K562 (cell line): ENCODE measurements at regions not wholly inside any gene's neighbourhood (a gene's known extent, or its start where the extent isn't known, plus 50 kb on each side); places are given as distances from the start of the nearest gene placed in this dataset.
A peak's percentile ranks its signal among the peaks of the same experiment; 100 is the strongest.

Source experiments
- ATAC-seq: fragments of 200-7000 bp; cut with Tn5 transposase; 3 replicates; pipeline ENCODE4 v1.9.1; 2020; ENCODE audit warnings: moderate library complexity
- BruUV-seq: library from RNA; stranded (reverse); fragments of 400-500 nt; replicated peaks from 2 replicates; lab custom pipeline; 2021; lab: Mats Ljungman, UMichigan
- CTCF ChIA-PET: fragments of 300-600 bp; formaldehyde crosslinking; extraction: SDS; loops from one replicate; lab custom pipeline; 2021; ENCODE audit warnings: low intra/inter-chr PET ratio; lab: Yijun Ruan, JAX
- POLR2A ChIA-PET: fragments of 300-600, 350-650 bp; sonication (Branson Sonifier 250); formaldehyde crosslinking; extraction: SDS; loops from one replicate; lab custom pipeline; 2021; ENCODE audit warnings: antibody characterized with exemption, inconsistent platforms; lab: Yijun Ruan, JAX
- DNase-seq, 4 experiments: peaks; one replicate each; pipeline versions ENCODE4 v3.0.0 to v3.0.0-alpha.2; 2011 to 2018; ENCODE audit warnings: low spot score in 3 of 4, mixed read lengths in 3 of 4; ENCODE audit errors: extremely low read depth in 1 of 4
- FAIRE-seq: peaks from 2 replicates; lab custom pipeline; 2011; peaks lifted over from hg19 to GRCh38; lab: Jason Lieb, UNC
- H2AFZ ChIP-seq: 2 replicates; pipeline ENCODE4 v1.6.0; 2011; ENCODE audit warnings: low read depth, low read length, control low read depth, inconsistent platforms
- H3K27ac ChIP-seq: fragments of 200-600 bp; 3 replicates; pipeline ENCODE4 v1.8.0; 2011; ENCODE audit warnings: low read depth, mild to moderate bottlenecking, control low read depth, inconsistent platforms, low read length, moderate library complexity, mixed read lengths; ENCODE audit errors: extremely low read depth
- H3K27me3 ChIP-seq, 2 experiments: fragments of 300-600 bp in 1 of 2; 2 replicates in 1 of 2; 3 replicates in 1 of 2; pipeline versions ENCODE4 v1.6.0 to v1.8.0; 2011; ENCODE audit warnings: inconsistent platforms in 2 of 2, low read length in 2 of 2, mild to moderate bottlenecking in 1 of 2, mixed read lengths in 1 of 2, moderate library complexity in 1 of 2; ENCODE audit not compliant: control insufficient read depth in 2 of 2, insufficient read depth in 2 of 2
- H3K36me3 ChIP-seq: fragments of 300-600 bp; 3 replicates; pipeline ENCODE4 v1.8.0; 2011; ENCODE audit warnings: mild to moderate bottlenecking, low read length, inconsistent platforms; ENCODE audit not compliant: control insufficient read depth, insufficient read depth
- H3K4me1 ChIP-seq, 2 experiments: fragments of 200-600 bp in 1 of 2; replicated peaks in 1 of 2; 2 replicates in 1 of 2; 3 replicates in 1 of 2; pipeline versions ENCODE4 v1.5.1 to v1.8.0; 2011; ENCODE audit warnings: inconsistent platforms in 2 of 2, low read length in 2 of 2, mild to moderate bottlenecking in 1 of 2, mixed read lengths in 1 of 2, moderate library complexity in 1 of 2; ENCODE audit not compliant: control insufficient read depth in 2 of 2, insufficient read depth in 2 of 2
- H3K4me2 ChIP-seq: 2 replicates; pipeline ENCODE4 v1.6.1; 2011; ENCODE audit warnings: low read length, control low read depth, inconsistent platforms, mixed read lengths; ENCODE audit not compliant: insufficient read depth
- H3K4me3 ChIP-seq: fragments of 200-600 bp; sonication (generic), shearing (Covaris generic); 2 replicates; pipeline ENCODE4 v1.5.1; 2016; ENCODE audit warnings: control low read depth, inconsistent platforms
- H3K79me2 ChIP-seq: fragments of 200-600 bp; 3 replicates; pipeline ENCODE4 v1.8.0; 2011; ENCODE audit warnings: low read length, inconsistent platforms; ENCODE audit not compliant: control insufficient read depth, insufficient read depth
- H3K9ac ChIP-seq, 2 experiments: 2 replicates each; pipeline versions ENCODE4 v1.6.0 to v1.6.1; 2011; ENCODE audit warnings: low read depth in 2 of 2, low read length in 2 of 2, control low read depth in 1 of 2, inconsistent platforms in 1 of 2, mild to moderate bottlenecking in 1 of 2, mixed read lengths in 1 of 2; ENCODE audit not compliant: insufficient read depth in 1 of 2
- H3K9me1 ChIP-seq: one replicate; pipeline ENCODE4 v1.6.0; 2011; ENCODE audit warnings: inconsistent platforms, mild to moderate bottlenecking, low read length, moderate library complexity; ENCODE audit not compliant: control insufficient read depth, insufficient read depth
- H3K9me3 ChIP-seq: replicated peaks from 2 replicates; pipeline ENCODE4 v1.5.1; 2011; ENCODE audit warnings: low read depth, low read length, inconsistent platforms; ENCODE audit not compliant: control insufficient read depth, insufficient read depth
- H4K20me1 ChIP-seq: replicated peaks from 2 replicates; pipeline ENCODE4 v1.6.1; 2011; ENCODE audit warnings: low read length, inconsistent platforms, mixed read lengths; ENCODE audit not compliant: control insufficient read depth, insufficient read depth
- BDP1 ChIP-seq: IDR thresholded peaks from 3 replicates; pipeline ENCODE4 v1.6.1; 2011; ENCODE audit not compliant: insufficient read length, insufficient read depth
- CBFA2T3 ChIP-seq: fragments of 450-650 bp; IDR thresholded peaks from 2 replicates; pipeline ENCODE4 v1.6.1; 2017
- DIDO1 ChIP-seq: fragments of 450-650 bp; IDR thresholded peaks from 2 replicates; pipeline ENCODE4 v1.6.1; 2016; ENCODE audit warnings: low read depth, missing biosample characterization, missing genetic modification characterization
- FOXA1 ChIP-seq: fragments of 450-650 bp; IDR thresholded peaks from 2 replicates; pipeline ENCODE4 v1.6.1; 2016; ENCODE audit warnings: mild to moderate bottlenecking, borderline replicate concordance
- HNRNPK ChIP-seq: fragments of 200-400 bp; formaldehyde crosslinking; IDR thresholded peaks from one replicate; pipeline ENCODE4 v1.6.1; 2018; ENCODE audit warnings: mild to moderate bottlenecking, low read depth, low read length; ENCODE audit not compliant: poor library complexity, severe bottlenecking
- MTF1 ChIP-seq: fragments of 250-450 bp; sonication (Bioruptor Pico); IDR thresholded peaks from 2 replicates; pipeline ENCODE4 v1.9.0; 2021; ENCODE audit warnings: moderate library complexity, mild to moderate bottlenecking, inconsistent platforms, borderline replicate concordance
- NUFIP1 ChIP-seq: fragments of 450-650 bp; IDR thresholded peaks from 2 replicates; pipeline ENCODE4 v1.6.1; 2018; ENCODE audit not compliant: partially characterized antibody
- RBBP5 ChIP-seq: fragments of 200-600 bp; sonication (generic); IDR thresholded peaks from 2 replicates; pipeline ENCODE4 v1.6.1; 2012; ENCODE audit warnings: borderline replicate concordance, mild to moderate bottlenecking, low read length, control low read depth, inconsistent platforms; ENCODE audit not compliant: insufficient read depth, poor library complexity, severe bottlenecking
- SMAD2 ChIP-seq: fragments of 150-350 bp; IDR thresholded peaks from 2 replicates; pipeline ENCODE4 v1.6.1; 2014; ENCODE audit warnings: low read depth, mild to moderate bottlenecking, low read length
- YY1 ChIP-seq, 3 experiments: IDR thresholded peaks; 2 replicates each; pipeline ENCODE4 v1.6.1; 2011; ENCODE audit warnings: low read length in 2 of 3, mild to moderate bottlenecking in 2 of 3, moderate library complexity in 2 of 3, borderline replicate concordance in 1 of 3, control low read depth in 1 of 3, low read depth in 1 of 3; ENCODE audit not compliant: insufficient read depth in 3 of 3, insufficient replicate concordance in 2 of 3, control insufficient read depth in 1 of 3, insufficient read length in 1 of 3; ENCODE audit errors: extremely low read depth in 1 of 3
- ZNF12 ChIP-seq: sonication (generic); formaldehyde crosslinking; IDR thresholded peaks from 2 replicates; pipeline ENCODE4 v1.4.0; 2020; ENCODE audit warnings: mild to moderate bottlenecking, missing genetic modification reagents
- ZNF23 ChIP-seq: fragments of 250-450 bp; sonication (Bioruptor Pico); IDR thresholded peaks from 2 replicates; pipeline ENCODE4 v1.4.0; 2020; ENCODE audit warnings: mild to moderate bottlenecking
- ZNF644 ChIP-seq: fragments of 200-800 bp; sonication (Bioruptor generic); IDR thresholded peaks from 2 replicates; pipeline ENCODE4 v1.6.1; 2016; ENCODE audit warnings: low read depth, missing genetic modification characterization, missing compliant biosample characterization
- ZNF785 ChIP-seq: fragments of 250-450 bp; sonication (Bioruptor Pico); IDR thresholded peaks from 2 replicates; pipeline ENCODE4 v1.4.0; 2020; ENCODE audit warnings: mild to moderate bottlenecking
- WGBS: fragments of 100-300 bp; shearing (Covaris generic); methylation state at CpG from one replicate; pipeline ENCODE4 v1.1.6; 2016; ENCODE audit warnings: low coverage, mixed read lengths; ENCODE audit not compliant: insufficient coverage; ENCODE audit errors: missing lambda C conversion rate; 5-methylcytosine and 5-hydroxymethylcytosine counted together
- in situ Hi-C: fragments of 300-500 bp; cut with MboI; formaldehyde crosslinking; loops from 4 replicates; pipeline ENCODE4 v1.15.0; 2018; ENCODE audit warnings: inconsistent platforms, mixed read lengths
- intact Hi-C: fragments of 100-400 bp; cut with micrococcal nuclease; formaldehyde crosslinking; loops from 2 replicates; pipeline ENCODE4 v1.14.2; 2022
- TF ChIP-seq, protein P1 (sequence below), 3 experiments: IDR thresholded peaks in 2 of 3; conservative IDR thresholded peaks in 1 of 3; 2 replicates each; pipeline ENCODE4 v1.5.1; 2011 to 2012; ENCODE audit warnings: low read length in 3 of 3, mild to moderate bottlenecking in 3 of 3, control low read depth in 2 of 3, improper control_type of control experiment in 1 of 3, inconsistent platforms in 1 of 3, low read depth in 1 of 3, mixed read lengths in 1 of 3, moderate library complexity in 1 of 3; ENCODE audit not compliant: insufficient read depth in 2 of 3
- TF ChIP-seq, protein P2 (sequence below): fragments of 200-400 bp; formaldehyde crosslinking; IDR thresholded peaks from 2 replicates; pipeline ENCODE4 v1.6.1; 2017; ENCODE audit warnings: mild to moderate bottlenecking, low read depth, low read length, moderate library complexity
- TF ChIP-seq, protein P3 (sequence below): sonication (generic); formaldehyde crosslinking; IDR thresholded peaks from 2 replicates; pipeline ENCODE4 v1.8.1; 2022; ENCODE audit warnings: missing genetic modification reagents

DNA sequence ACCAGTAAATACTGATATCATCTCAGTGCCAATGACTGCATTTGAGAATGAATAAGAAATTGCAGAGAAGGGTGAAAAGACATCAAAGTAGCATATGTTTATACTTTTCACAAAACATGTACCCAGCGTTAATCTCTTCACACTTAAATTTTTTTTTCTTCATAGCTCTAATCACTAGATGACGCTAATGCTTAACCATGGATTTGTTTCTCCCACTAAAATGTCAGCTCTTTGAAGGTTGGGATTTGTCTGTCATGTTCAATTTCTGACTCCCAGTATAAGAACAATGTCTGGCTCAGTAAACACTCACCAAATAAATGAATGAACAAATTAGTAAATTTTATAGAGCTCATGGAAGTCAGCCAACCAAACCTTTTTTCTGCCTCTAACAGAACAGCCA, 78.3 kb upstream of the LMCD1 start:
- ChIA-PET POLR2A (interaction anchor here (1.1 kb wide), 1 partner anchor 9 kb away, joined by 4 read pairs; no protein-coding TSS in a partner anchor), CTCF (interaction anchor here (0.8 kb wide), 1 partner anchor 200 kb away, joined by 4 read pairs; no protein-coding TSS in a partner anchor)
- no TSS peak for BruUV-seq
- H2AFZ ChIP-seq = no peak overlapping the region
- H3K9me3 ChIP-seq = no peaks in the 10 kb centered on the region
- H3K27me3 ChIP-seq = no peaks in the 10 kb centered on the region
- ATAC-seq (no peak), DNase-seq (no peak), FAIRE-seq (no peak)
- intact Hi-C loops (no loop called here), in situ Hi-C loops (no loop called here)
- H3K79me2 ChIP-seq = no peaks in the 10 kb centered on the region
- no peak overlapping the region for H3K27ac ChIP-seq
- H4K20me1 ChIP-seq = no peaks in the 10 kb centered on the region
- 0% methylated on average over 2 of the region's 2 CpGs for WGBS
- no peaks in the 10 kb centered on the region for H3K4me1 ChIP-seq
- no peaks in the 10 kb centered on the region for H3K36me3 ChIP-seq
- H3K4me3 ChIP-seq = no peak overlapping the region
- H3K9ac ChIP-seq = no peak overlapping the region
- no peaks in the 10 kb centered on the region for H3K9me1 ChIP-seq
- no peak overlapping the region for H3K4me2 ChIP-seq
- TF ChIP-seq, protein P1, sequence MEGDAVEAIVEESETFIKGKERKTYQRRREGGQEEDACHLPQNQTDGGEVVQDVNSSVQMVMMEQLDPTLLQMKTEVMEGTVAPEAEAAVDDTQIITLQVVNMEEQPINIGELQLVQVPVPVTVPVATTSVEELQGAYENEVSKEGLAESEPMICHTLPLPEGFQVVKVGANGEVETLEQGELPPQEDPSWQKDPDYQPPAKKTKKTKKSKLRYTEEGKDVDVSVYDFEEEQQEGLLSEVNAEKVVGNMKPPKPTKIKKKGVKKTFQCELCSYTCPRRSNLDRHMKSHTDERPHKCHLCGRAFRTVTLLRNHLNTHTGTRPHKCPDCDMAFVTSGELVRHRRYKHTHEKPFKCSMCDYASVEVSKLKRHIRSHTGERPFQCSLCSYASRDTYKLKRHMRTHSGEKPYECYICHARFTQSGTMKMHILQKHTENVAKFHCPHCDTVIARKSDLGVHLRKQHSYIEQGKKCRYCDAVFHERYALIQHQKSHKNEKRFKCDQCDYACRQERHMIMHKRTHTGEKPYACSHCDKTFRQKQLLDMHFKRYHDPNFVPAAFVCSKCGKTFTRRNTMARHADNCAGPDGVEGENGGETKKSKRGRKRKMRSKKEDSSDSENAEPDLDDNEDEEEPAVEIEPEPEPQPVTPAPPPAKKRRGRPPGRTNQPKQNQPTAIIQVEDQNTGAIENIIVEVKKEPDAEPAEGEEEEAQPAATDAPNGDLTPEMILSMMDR (IDR thresholded peaks at IDR 0.05 in 2 of 3, conservative IDR thresholded peaks at IDR 0.05 in 1 of 3; ENCODE audit: insufficient read depth in 2 of 3, low read depth in 1 of 3, low read length in 3 of 3) = peak in 1 of 3 experiments; percentile 25; a peak in 1 of 6 replicates
- TF ChIP-seq ZNF644 (tag) = no peak
- no peak for TF ChIP-seq MTF1 (CRISPR knock-in tag)
- TF ChIP-seq ZNF12 (CRISPR knock-in tag) = no peak
- no peak for TF ChIP-seq ZNF23
- TF ChIP-seq NUFIP1 = no peak
- TF ChIP-seq YY1 (IDR thresholded peaks at IDR 0.05; ENCODE audit: borderline replicate concordance in 1 of 3, control insufficient read depth in 1 of 3, extremely low read depth in 1 of 3, insufficient read depth in 3 of 3, insufficient read length in 1 of 3, insufficient replicate concordance in 2 of 3, low read depth in 1 of 3, low read length in 2 of 3) = no peak
- TF ChIP-seq FOXA1 = no peak
- TF ChIP-seq RBBP5 = no peak
- no peak for TF ChIP-seq HNRNPK
- TF ChIP-seq CBFA2T3 = no peak
- no peak for TF ChIP-seq DIDO1 (tag)
- no peak for TF ChIP-seq ZNF785 (CRISPR knock-in tag)
- TF ChIP-seq SMAD2 = no peak
- TF ChIP-seq, protein P2, sequence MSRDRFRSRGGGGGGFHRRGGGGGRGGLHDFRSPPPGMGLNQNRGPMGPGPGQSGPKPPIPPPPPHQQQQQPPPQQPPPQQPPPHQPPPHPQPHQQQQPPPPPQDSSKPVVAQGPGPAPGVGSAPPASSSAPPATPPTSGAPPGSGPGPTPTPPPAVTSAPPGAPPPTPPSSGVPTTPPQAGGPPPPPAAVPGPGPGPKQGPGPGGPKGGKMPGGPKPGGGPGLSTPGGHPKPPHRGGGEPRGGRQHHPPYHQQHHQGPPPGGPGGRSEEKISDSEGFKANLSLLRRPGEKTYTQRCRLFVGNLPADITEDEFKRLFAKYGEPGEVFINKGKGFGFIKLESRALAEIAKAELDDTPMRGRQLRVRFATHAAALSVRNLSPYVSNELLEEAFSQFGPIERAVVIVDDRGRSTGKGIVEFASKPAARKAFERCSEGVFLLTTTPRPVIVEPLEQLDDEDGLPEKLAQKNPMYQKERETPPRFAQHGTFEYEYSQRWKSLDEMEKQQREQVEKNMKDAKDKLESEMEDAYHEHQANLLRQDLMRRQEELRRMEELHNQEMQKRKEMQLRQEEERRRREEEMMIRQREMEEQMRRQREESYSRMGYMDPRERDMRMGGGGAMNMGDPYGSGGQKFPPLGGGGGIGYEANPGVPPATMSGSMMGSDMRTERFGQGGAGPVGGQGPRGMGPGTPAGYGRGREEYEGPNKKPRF = no peak
- TF ChIP-seq, protein P3, sequence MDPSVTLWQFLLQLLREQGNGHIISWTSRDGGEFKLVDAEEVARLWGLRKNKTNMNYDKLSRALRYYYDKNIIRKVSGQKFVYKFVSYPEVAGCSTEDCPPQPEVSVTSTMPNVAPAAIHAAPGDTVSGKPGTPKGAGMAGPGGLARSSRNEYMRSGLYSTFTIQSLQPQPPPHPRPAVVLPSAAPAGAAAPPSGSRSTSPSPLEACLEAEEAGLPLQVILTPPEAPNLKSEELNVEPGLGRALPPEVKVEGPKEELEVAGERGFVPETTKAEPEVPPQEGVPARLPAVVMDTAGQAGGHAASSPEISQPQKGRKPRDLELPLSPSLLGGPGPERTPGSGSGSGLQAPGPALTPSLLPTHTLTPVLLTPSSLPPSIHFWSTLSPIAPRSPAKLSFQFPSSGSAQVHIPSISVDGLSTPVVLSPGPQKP = no peak
- no peak for TF ChIP-seq BDP1
